HG02885 (cell line): ENCODE measurements at regions not wholly inside any gene's neighbourhood (a gene's known extent, or its start where the extent isn't known, plus 50 kb on each side); places are given as distances from the start of the nearest gene placed in this dataset.

Source experiments
- ATAC-seq: cut with Tn5 transposase; IDR thresholded peaks from one replicate; pipeline ENCODE4 v1.9.1; 2021; ENCODE audit warnings: mild to moderate bottlenecking; ENCODE audit not compliant: unreplicated experiment, poor library complexity

DNA sequence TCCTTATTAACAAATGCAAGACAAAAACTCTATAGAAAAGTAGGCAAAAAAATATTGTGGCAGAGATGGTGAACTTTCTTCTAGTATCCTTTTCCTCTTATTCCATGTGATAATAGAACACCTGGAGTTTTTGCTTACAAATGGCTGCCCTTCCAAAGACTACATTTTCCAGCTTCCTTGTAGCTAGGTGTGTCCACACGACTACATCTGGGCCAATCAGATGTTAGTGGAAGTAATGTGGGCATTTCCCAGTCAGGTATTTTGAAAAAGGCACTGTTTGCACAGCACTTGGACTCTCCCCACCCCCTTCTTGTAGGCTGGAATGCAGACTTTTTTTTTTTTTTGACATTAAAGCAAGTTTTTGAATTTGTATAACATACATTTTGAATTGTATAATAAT is 105.5 kb upstream of the TBX20 start:
- ATAC-seq, result no peak

DNA sequence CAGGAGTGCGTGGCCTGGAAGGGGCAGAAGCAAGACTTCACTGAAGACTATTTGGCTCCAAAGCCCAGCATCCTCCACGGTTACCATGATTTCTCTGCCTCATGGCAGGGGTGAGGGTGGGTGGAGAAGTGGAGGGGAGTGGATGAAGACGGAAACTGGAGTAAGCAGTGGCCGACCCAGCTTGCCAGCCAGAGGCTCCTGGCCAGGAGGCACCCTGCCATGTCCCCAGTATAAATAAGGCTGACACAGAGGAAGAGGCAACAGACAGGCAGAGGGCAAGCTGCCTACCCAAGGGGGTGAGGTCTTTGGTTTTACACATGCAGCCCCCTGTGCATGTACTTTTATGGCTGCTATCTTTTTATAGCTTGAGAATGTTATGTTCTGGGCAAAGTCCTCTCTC is 102.6 kb upstream of the TBX20 start:
- no peak for ATAC-seq

DNA sequence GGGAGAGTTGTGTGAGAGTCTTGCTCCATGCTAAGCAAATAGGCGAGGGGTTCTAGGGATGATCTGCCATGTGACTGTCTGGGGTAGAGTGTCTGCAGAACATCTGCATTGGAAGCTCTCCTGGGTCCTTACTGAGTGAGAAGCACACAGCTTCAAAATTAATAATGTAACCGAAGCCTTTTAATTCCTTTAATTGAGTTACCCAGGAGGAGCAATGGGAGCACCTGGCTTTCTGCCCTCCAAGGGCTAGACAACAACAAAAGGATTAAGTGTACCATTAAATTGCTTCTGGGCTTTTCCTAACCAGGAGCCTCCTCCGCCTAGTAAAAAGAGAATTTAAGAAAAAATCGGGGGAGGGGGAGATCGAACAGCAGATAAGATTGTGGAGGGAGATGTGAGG is 102.0 kb upstream of the TBX20 start:
- no peak for ATAC-seq

DNA sequence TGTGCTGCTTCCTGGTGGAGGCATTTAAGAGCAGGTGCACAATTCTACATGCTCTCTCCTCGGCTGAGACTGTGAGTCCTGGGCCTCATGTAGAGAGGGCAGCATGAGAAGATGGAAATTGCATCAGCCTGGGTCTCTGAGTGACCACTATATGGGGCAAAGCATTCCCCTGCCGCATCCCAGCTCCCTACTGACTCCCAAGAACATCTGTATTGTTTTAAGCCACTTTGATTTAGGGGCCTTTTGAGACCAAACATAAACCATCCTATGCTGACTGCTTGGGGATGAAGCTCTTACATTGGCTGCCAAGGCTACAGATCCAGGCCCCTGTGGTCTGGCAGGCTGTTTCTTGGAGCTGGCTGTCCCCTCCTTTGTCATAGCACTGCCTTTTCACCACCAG is 101.3 kb upstream of the TBX20 start:
- no peak for ATAC-seq

DNA sequence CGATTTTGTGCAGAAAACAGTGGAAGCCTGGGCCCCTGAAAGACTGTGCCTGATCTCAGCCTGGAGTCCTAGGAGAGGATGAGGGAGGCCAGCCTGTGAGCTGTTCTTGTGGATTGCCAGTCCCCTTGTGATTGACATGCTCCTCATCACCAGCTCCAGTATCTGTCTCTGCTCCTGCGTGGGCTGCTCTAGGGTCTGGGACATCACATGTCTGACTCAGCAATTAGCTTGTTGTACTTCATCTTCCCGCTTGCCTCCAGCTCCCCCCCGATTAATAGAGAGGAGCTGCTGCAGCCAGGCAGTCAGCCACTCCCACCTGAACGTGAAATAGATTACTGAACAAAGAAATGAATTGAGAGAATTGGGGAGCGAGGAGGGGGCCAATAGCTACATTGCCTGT is 99.6 kb upstream of the TBX20 start:
- ATAC-seq, result no peak

DNA sequence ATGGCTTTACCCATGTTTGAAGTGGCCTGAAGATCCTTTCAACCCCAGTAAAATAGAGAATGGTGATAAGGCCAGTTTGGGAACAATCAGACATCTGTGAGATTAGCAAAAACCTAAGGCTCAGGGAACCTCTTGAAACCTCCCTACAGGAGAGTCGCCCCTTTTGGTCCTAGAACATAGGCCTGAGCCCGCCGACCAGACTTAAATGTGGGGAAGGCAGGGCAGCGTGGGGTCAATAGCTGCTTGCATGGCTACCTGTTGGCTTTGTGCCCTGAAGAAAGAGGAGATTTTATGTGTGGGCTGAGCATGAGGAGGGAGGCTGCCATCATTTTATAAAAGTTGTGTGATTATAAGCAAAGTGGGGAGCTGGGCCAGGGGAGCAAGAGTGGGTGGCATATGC is 97.6 kb upstream of the TBX20 start:
- no peak for ATAC-seq

DNA sequence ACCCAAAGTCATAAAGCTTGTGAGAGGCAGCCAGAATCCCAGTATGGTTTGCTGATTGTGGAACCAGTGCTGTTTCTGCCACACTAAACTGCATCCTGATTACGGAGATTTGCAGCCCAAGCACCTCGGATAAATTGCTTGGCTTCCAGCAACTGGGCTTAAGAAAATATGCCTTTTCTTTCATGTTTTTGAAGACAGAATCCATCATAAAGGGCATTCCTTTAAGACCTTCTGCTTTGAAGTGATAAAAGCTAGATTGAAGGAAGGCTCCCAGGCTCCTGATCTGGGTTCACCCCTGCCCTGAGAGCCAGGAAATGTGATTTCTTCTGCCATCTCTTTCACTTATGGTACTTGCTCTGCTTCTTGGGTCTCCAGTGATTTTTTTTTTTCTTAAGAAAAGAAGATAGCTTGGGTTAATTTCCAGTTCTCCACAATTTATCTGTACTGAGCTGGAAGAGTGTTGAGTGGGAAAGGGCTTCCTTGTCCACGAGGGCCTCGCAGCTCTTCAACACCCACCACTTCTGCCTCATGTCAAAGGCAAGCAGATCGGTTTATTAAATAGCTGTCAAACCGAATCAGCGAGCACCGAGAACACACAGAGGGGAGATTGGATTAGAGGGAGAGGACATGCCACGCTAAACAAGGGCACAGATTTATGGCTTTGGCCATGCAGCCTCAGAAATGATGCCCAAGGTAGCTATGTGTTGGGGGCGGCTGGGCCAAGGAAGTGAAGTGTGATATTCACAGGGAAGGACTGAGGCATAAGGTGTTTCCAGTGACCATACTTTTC is 94.9 kb upstream of the TBX20 start:
- ATAC-seq, result no peak

DNA sequence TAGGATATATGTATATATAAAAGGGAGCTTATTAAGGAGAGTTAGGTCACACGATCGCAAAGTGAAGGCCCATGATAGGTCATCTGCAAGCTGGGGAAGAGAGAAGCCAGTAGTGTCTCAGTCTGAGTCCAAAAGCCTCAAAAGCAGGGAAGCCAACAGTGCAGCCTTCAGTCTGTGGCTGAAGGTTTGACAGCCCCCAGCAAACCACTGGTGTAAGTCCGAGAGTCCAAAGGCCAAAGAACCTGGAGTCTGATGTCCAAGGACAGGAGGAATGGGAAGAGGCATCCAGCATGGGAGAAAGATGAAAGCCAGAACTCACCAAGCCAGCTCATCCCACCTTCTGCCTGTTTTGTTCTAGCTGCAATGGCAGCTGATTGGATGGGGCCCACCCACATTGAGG is 88.9 kb upstream of the TBX20 start:
- ATAC-seq, result no peak

DNA sequence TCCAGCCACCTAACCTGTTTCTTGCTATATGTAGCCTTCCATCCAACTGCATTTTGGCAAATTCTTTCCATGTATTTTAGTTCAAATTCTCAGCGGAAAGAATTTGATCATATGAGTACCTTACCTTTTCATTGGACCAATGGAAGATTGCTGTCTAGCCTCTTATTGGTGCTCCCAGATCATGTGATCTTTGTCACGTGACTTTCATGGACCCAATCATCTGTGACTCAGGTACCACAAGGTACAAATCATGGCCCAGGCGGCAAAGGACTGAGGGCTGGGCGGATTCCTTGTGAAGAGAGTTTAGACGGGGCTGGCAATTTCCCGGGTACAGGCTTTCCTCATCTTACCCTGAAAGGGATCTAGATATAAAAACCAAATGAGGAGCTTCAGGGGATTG is 85.9 kb upstream of the TBX20 start:
- ATAC-seq, result no peak

DNA sequence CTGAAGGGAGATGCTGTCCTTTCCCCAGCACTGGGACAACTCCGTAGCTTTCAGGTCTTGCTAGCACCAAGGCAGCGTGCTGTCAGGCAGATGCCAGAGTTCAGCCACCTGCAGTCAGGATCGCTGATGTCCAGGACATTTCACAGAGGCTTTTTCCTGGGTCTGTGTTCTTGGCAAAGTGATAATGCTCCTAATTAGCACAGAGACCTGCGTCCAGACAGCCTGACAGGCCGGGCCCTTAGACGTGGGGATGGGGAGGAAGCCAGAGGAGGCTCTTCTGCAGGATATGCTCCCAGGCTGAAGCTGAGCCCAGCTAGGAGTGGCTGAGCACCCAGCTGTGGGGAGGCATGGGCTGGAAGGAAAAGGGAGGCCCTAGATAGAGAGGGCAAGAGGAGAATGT is 82.5 kb upstream of the TBX20 start:
- no peak for ATAC-seq

DNA sequence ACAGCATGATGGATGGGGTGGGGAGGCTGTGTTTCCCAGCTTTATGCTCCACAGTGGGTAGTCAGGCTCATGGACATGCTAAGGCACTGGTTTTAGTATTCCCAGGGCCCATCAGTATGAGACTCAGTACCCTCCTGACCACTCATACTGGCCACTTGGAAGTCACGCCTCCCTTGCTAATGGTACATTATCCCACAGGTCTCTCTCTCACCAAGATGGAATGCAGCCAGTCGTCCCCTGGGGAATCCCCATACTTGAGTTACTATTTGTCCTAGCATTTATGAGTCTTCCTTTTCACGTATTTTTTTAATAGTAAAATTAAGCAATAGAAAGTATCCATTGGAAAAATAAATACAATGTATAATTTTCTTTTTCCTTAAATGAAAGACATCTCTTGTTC is 80.6 kb upstream of the TBX20 start:
- ATAC-seq, result no peak

DNA sequence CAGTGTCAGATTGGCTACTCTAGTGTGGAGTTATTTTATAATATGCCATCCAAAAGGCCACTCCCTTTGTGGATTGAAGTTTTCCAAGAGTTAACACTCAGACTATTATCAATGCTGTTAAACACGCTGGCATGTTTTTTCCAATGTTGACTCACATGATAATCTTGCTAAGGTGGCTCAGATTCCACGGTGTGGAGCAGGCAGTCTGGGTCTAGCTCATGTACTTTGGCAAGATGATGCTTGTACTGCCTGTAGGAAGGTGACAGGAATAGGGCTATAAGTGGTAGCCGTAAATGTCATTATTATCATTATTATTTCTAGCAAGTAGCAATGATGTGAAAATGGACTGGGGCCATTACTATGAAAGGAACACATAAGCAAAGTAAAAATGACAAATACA is 79.4 kb upstream of the TBX20 start:
- ATAC-seq, result no peak

DNA sequence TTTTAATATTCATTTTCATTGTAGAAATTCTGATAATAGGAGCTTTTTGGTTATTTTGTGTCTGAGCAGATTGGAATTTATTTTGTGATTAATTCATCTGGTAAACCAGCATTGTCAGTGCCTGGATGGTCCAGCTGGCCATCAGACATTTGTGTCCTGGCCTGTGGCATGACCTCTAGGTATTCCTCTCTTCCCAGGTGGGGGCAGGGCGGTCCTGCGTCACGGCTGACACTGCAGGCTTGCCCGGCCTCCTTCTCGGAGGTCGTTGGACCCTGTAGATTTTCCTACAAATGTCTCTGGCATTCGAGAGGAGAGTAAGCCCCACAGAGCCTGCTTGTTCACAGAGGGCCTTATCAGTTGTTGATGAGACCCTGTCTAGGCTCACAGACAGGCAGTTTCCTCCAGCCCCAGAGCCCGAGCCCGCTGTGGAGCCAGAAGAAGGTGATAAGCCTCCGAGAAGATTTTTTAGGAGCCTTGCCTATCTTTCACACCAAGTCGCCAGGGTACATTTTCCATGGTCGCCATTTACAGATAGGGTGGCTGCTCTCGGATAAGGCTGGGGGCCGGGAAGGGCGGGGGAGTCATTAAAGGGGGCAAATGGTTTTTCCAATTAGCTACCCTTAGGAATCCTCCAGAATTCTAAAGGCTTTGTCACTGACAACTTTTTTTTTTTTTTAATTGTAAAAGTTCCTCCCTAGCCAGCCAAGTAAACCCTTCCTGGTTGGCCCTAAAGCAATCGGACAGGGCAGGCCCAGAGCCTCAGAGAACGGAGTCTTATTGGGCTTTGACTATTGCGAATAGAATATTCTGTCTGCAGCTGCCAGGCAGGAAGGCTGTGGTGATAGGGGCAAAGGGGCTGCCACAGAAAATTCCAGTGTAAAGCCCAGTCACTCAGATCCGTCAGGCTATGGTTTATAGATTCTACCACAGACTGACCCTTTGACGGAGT is 78.1 kb upstream of the TBX20 start:
- ATAC-seq, result no peak

DNA sequence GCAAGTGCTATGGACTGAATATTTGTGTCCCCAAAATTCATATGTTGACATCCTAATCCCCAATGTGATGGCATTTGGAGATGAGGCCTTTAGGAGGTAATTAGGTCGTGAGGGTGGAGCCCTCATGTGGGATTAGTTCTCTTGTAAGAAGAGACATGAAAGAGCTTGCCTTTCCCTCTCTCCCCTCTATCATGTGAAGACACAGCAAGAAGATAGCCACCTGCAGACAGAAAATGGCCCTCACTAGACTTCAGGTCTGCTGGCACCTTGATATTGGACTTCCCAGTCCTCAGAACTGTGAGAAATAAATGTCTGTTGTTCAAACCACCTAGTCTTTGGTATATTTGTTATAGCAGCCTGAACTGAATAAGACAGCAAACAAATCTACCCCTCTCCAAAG is 75.1 kb upstream of the TBX20 start:
- no peak for ATAC-seq

DNA sequence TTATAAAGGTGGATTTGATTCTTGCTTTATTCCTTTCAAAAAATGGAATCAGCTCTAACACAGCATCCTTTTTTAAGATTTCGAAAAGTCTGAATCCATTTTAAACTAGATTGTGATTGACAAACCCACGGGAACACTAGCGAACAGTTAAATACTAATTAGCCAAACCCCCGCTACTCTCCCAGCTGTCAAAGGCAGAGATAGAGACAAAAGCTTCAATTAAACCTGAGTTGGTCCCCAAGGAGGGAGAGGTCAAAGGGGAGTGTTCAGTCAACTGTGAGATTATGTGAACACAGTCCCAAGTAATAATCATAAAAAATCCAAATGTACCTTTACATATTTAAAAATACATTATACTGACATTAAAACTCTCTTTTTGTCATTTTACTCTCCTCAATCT is 65.7 kb upstream of the TBX20 start:
- ATAC-seq, result no peak

DNA sequence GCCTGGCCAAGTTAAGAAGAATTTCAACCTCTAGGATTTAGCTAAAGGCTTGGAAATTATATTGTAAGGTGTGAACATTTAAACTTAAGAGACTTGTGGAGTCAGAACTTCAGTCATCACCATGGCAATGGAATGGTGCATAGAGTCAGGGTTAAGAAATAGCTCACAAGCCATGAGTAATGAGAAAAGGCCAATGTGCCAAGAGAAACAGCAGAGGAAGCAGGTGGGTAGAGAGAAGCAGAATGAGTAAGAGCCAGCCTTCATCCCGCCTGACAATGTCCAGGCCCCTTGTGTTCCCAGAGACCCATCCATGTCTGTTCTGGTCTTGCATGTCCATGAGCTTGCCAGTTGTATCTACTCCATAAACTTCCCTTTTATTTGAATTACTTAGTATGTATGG is 62.6 kb upstream of the TBX20 start:
- ATAC-seq, result no peak

DNA sequence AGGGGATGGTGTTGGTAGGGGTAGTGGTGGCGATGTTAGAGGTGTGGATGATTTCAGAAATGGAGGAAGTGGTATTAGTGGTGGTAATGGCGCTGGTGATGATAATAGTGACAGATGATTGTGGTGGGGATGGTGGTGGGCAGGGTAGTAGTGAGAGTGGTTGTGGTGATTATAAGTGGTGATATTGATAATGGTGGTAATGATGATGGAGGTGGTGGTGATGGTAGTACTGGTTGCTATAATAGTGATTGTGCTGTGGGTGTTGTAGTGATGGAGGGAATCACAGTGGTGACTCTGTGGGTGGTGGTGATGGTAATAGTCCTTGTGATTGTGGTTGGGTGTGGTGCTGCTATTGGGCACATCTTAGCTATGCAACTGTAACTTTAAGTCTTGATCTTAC is 61.6 kb upstream of the TBX20 start:
- no peak for ATAC-seq

DNA sequence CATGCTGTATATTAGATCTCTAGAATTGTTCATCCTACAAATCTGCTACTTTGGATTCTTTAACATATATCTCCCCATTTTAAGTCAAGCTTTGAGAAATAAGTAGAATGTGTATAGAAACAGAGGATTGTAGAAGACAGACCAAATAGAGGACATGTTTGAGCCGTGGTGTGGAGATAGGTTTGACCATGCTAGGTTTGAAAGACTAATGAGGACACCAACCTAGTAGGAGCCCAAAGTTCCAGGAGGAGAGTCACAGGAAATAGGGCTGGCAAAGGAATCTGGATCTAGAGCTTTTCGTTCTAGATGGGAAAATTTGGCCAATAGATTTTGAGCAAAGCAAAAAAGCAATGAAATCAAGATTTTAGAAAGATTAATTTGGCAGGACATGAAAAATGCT is 60.5 kb upstream of the TBX20 start:
- no peak for ATAC-seq

DNA sequence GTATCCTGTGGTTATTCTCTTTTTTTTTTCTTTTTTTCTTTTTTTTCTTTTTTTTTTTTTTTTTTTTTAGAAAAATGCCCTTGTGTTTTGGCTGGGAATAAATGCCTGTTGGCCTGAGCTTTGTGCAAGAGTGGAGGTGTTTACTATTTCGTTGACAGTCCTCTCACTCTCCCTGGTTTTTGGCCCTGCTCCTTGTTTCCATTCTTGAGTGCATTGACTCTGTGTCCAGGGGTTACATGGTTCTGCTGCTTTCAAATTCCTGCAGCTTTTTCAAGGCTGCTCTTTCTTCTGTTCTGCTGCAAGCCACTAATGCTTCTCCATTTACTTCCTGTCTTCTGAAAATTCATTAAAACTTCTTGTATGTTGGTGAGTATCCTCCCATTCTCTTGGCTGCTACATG is 59.7 kb upstream of the TBX20 start:
- ATAC-seq, result no peak
